ENCODE measurements at regions not wholly inside any gene's neighbourhood (a gene's known extent, or its start where the extent isn't known, plus 50 kb on each side); places are given as distances from the start of the nearest gene placed in this dataset.

GRCh38 chr15:77852241-77853007 is 219.7 kb upstream of the LINGO1 start:
- TF ChIP-seq CTCF (conservative IDR thresholded peaks at IDR 0.05; ENCODE audit: control insufficient read depth, insufficient read depth, low read depth, low read length) = no peak
- no peak overlapping the region for H3K4me3 ChIP-seq (ENCODE audit: control insufficient read depth, low read depth, low read length)
- no peak for DNase-seq (ENCODE audit: low read depth)

GRCh38 chr15:77851691-77852090 is 219.0 kb upstream of the LINGO1 start:
- TF ChIP-seq CTCF (conservative IDR thresholded peaks at IDR 0.05; ENCODE audit: control insufficient read depth, insufficient read depth, low read depth, low read length) = no peak

GRCh38 chr15:77851086-77851485 is 218.4 kb upstream of the LINGO1 start:
- DNase-seq (ENCODE audit: low read depth) = no peak
- no peak for TF ChIP-seq CTCF (conservative IDR thresholded peaks at IDR 0.05; ENCODE audit: control insufficient read depth, insufficient read depth, low read depth, low read length)
- H3K4me3 ChIP-seq (ENCODE audit: control insufficient read depth, low read depth, low read length) = no peak overlapping the region

More at GRCh38 chr15:77851691-77852090, 219.0 kb upstream of the LINGO1 start:
- H3K4me3 ChIP-seq (ENCODE audit: control insufficient read depth, low read depth, low read length) = no peak overlapping the region
- no peak for DNase-seq (ENCODE audit: low read depth)

- DNase-seq (ENCODE audit: low read depth) = no peak
- TF ChIP-seq CTCF (conservative IDR thresholded peaks at IDR 0.05; ENCODE audit: control insufficient read depth, insufficient read depth, low read depth, low read length) = no peak
- no peak overlapping the region for H3K4me3 ChIP-seq (ENCODE audit: control insufficient read depth, low read depth, low read length)
Observed at GRCh38 chr15:77846986-77847385, 214.3 kb upstream of the LINGO1 start.

- TF ChIP-seq CTCF (conservative IDR thresholded peaks at IDR 0.05; ENCODE audit: control insufficient read depth, insufficient read depth, low read depth, low read length) = no peak
- DNase-seq (ENCODE audit: low read depth) = no peak
- no peak overlapping the region for H3K4me3 ChIP-seq (ENCODE audit: control insufficient read depth, low read depth, low read length)
Observed at GRCh38 chr15:77846360-77846759, 213.6 kb upstream of the LINGO1 start.

GRCh38 chr15:77844798-77845446 is 212.2 kb upstream of the LINGO1 start:
- DNase-seq (ENCODE audit: low read depth) = no peak
- TF ChIP-seq CTCF (conservative IDR thresholded peaks at IDR 0.05; ENCODE audit: control insufficient read depth, insufficient read depth, low read depth, low read length) = no peak
- H3K4me3 ChIP-seq (ENCODE audit: control insufficient read depth, low read depth, low read length) = no peak overlapping the region

Data from fibroblast of mammary gland (primary cell).